HEK293T (cell line): ENCODE measurements at regions not wholly inside any gene's neighbourhood (a gene's known extent, or its start where the extent isn't known, plus 50 kb on each side); places are given as distances from the start of the nearest gene placed in this dataset.

Source experiments
- BHLHE40 ChIP-seq: fragments of 450-650 bp; IDR thresholded peaks from 2 replicates; pipeline ENCODE4 v1.6.1; 2016; ENCODE audit warnings: mild to moderate bottlenecking, moderate library complexity, borderline replicate concordance
- FOXK2 ChIP-seq: fragments of 450-650 bp; IDR thresholded peaks from 2 replicates; pipeline ENCODE4 v1.6.1; 2016; ENCODE audit warnings: mild to moderate bottlenecking
- FOXM1 ChIP-seq: fragments of 450-650 bp; IDR thresholded peaks from 2 replicates; pipeline ENCODE4 v1.6.1; 2017; ENCODE audit warnings: mild to moderate bottlenecking, borderline replicate concordance
- L3MBTL2 ChIP-seq: fragments of 450-650 bp; conservative IDR thresholded peaks from 2 replicates; pipeline ENCODE4 v1.6.1; 2016; ENCODE audit warnings: mild to moderate bottlenecking
- LEF1 ChIP-seq: fragments of 450-650 bp; IDR thresholded peaks from 2 replicates; pipeline ENCODE4 v1.6.1; 2017; ENCODE audit warnings: mild to moderate bottlenecking, borderline replicate concordance
- ZNF384 ChIP-seq: fragments of 450-650 bp; IDR thresholded peaks from 2 replicates; pipeline ENCODE4 v1.6.1; 2016

DNA sequence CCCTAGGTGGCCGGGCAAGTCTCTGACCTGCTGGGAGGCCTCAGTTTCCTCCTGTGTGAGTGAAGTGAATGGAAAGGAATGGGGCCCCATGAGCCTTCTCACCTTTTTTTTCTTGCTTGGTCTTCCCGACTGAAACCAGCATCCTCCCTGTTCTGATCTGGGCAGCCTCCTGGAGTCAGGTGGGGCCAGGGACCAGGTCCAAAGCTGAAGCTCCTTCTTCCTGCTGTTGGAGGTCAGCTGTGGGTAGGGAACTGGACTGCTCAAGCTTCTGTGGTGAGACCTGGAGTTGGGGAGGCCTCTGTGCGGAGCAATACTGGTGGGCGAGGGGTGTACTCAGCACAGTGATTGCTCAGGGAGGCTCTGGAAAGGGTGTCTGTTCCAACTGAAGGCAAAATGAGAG lies 99.7 kb downstream of the PCSK1 start:
- no peak for TF ChIP-seq FOXM1
- TF ChIP-seq ZNF384, result no peak
- no peak for TF ChIP-seq LEF1
- no peak for TF ChIP-seq BHLHE40
- no peak for TF ChIP-seq L3MBTL2
- TF ChIP-seq FOXK2, result no peak
